ENCODE measurements at regions not wholly inside any gene's neighbourhood (a gene's known extent, or its start where the extent isn't known, plus 50 kb on each side); places are given as distances from the start of the nearest gene placed in this dataset.

DNA sequence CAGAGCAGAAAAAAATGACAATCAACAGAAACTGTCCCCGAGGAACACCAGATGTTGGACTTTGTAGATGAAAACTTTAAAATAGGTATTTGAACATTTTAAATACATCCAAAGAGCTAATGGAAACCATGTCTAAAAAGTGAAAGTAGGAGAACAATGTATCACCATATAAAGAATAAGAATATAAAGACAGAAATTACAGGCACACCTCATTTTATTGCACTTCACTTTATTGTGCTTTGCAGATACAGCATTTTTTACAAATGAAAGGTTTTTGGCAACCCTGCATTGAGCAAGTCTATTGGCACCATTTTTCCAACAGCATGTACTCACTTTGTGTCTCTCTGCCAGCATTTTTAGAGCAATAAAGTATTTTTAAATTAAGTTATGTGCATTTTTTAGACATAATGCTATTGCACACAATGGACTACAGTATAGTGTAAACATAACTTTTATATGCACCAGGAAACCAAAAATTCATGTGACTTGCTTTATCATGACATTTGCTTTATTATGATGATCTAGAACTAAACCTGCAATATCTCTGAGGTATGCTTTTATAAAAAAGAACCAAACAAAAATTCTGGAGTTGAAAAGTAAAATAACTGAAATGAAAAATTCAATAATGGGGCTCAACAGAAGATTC, 212.4 kb upstream of the CASK start:
- POLR2A ChIA-PET (ENCODE audit: low non-redundant PET): no interaction called here
- no peak overlapping the region for H3K27ac ChIP-seq (ENCODE audit: low read depth, low read length, poor library complexity, severe bottlenecking)
- CTCF ChIA-PET: no interaction called here
- intact Hi-C loops (cut with micrococcal nuclease; ENCODE audit: unreplicated experiment): no loop called here
- TF ChIP-seq EZH2 (IDR thresholded peaks at IDR 0.05; ENCODE audit: borderline replicate concordance, low read depth, low read length, poor library complexity, severe bottlenecking): no peak
- TF ChIP-seq, protein P1, sequence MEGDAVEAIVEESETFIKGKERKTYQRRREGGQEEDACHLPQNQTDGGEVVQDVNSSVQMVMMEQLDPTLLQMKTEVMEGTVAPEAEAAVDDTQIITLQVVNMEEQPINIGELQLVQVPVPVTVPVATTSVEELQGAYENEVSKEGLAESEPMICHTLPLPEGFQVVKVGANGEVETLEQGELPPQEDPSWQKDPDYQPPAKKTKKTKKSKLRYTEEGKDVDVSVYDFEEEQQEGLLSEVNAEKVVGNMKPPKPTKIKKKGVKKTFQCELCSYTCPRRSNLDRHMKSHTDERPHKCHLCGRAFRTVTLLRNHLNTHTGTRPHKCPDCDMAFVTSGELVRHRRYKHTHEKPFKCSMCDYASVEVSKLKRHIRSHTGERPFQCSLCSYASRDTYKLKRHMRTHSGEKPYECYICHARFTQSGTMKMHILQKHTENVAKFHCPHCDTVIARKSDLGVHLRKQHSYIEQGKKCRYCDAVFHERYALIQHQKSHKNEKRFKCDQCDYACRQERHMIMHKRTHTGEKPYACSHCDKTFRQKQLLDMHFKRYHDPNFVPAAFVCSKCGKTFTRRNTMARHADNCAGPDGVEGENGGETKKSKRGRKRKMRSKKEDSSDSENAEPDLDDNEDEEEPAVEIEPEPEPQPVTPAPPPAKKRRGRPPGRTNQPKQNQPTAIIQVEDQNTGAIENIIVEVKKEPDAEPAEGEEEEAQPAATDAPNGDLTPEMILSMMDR (conservative IDR thresholded peaks at IDR 0.05; ENCODE audit: low read depth, low read length): no peak
- H3K4me3 ChIP-seq (ENCODE audit: low read depth, low read length, poor library complexity, severe bottlenecking): no peak overlapping the region
- no peaks in the 10 kb centered on the region for H3K9me3 ChIP-seq (ENCODE audit: low read depth, low read length, poor library complexity, severe bottlenecking)
- H3K36me3 ChIP-seq (ENCODE audit: insufficient read depth, low read length, poor library complexity, severe bottlenecking): no peaks in the 10 kb centered on the region
- BruUV-seq (replicated peaks): no TSS peak
- no peaks in the 10 kb centered on the region for H3K27me3 ChIP-seq (replicated peaks; ENCODE audit: insufficient read depth, low read depth, low read length, poor library complexity)
- H3K4me1 ChIP-seq (ENCODE audit: insufficient read depth, low read length, poor library complexity, severe bottlenecking): no peaks in the 10 kb centered on the region
- no peak for DNase-seq (ENCODE audit: low spot score)

DNA sequence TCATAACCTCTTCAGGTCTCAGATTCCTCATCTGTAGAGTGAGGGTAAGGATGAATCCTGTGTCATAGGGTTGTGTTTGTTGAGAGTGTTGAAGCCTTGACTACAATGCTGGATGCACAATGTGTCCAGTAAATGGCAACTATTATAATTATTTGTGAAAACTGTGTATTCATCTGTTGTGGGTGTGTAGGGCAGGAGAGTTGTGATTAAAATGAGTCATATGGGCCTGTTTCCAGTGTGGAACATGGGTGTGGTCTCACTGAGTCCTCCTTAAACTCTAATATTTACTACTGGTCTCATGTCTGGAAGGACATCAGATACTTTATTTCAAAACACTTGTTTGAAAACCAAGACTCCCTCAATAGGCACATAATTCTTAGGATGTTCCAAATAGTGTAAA, 208.5 kb upstream of the CASK start:
- no peaks in the 10 kb centered on the region for H3K9me3 ChIP-seq (ENCODE audit: low read depth, low read length, poor library complexity, severe bottlenecking)
- no TSS peak for BruUV-seq (replicated peaks)
- no peaks in the 10 kb centered on the region for H3K4me1 ChIP-seq (ENCODE audit: insufficient read depth, low read length, poor library complexity, severe bottlenecking)
- no peak overlapping the region for H3K4me3 ChIP-seq (ENCODE audit: low read depth, low read length, poor library complexity, severe bottlenecking)
- intact Hi-C loops (cut with micrococcal nuclease; ENCODE audit: unreplicated experiment): no loop called here
- ChIA-PET CTCF (no interaction called here), POLR2A (ENCODE audit: low non-redundant PET) (no interaction called here)
- TF ChIP-seq, protein P1 (conservative IDR thresholded peaks at IDR 0.05; ENCODE audit: low read depth, low read length): no peak
- TF ChIP-seq EZH2 (IDR thresholded peaks at IDR 0.05; ENCODE audit: borderline replicate concordance, low read depth, low read length, poor library complexity, severe bottlenecking): no peak
- no peak for DNase-seq (ENCODE audit: low spot score)
- H3K36me3 ChIP-seq (ENCODE audit: insufficient read depth, low read length, poor library complexity, severe bottlenecking): no peaks in the 10 kb centered on the region
- no peak overlapping the region for H3K27ac ChIP-seq (ENCODE audit: low read depth, low read length, poor library complexity, severe bottlenecking)
- H3K27me3 ChIP-seq (replicated peaks; ENCODE audit: insufficient read depth, low read depth, low read length, poor library complexity): no peaks in the 10 kb centered on the region

DNA sequence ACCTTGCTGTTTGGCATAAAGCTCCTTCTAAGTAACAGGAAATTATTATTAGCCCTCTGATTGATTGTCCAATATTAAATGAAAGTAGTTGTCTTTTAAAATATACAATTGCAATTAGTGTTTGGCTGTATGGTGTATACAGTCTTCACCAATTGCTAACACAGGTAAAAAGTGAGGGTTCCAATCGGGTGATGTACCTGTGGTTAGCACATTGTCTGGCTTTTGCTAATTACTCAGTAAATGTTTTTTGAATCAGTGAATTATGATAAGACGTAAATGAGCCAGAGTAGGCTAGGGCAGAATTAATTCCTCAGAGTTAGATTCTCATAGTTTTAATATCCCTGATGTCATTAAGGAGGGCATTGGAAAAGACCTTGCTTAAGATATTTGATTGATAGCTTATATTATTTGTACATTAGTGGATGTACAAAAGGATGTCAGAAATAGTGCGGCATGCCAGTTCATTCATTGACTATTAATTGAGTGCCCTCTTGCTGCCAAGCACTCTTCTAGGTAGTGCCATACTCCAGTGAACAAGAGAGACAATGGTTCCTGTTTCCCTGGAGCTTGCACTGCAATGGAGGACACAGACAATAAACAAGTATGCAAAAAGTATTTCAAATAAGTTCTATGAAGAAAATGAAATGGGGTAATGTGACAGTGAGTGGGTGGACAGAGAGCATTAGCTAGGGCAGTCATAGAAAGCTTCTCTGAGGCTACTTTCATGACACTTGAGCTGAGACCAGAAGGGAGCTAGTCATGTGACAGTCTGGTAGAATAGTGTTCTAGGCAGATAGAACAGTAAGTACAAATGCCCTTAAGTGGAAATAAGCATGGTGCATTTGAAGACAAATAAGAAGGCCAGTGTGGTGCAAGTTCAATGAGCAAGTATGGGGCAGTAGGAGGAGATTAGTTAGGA, 205.9 kb upstream of the CASK start:
- intact Hi-C loops (cut with micrococcal nuclease; ENCODE audit: unreplicated experiment): no loop called here
- CTCF ChIA-PET: no interaction called here
- POLR2A ChIA-PET (ENCODE audit: low non-redundant PET): no interaction called here
- BruUV-seq (replicated peaks): no TSS peak
- Histone ChIP-seq H3K36me3 (ENCODE audit: insufficient read depth, low read length, poor library complexity, severe bottlenecking) (no peaks in the 10 kb centered on the region), H3K4me1 (ENCODE audit: insufficient read depth, low read length, poor library complexity, severe bottlenecking) (no peaks in the 10 kb centered on the region), H3K27ac (ENCODE audit: low read depth, low read length, poor library complexity, severe bottlenecking) (no peak overlapping the region), H3K4me3 (ENCODE audit: low read depth, low read length, poor library complexity, severe bottlenecking) (no peak overlapping the region), H3K9me3 (ENCODE audit: low read depth, low read length, poor library complexity, severe bottlenecking) (no peaks in the 10 kb centered on the region), H3K27me3 (replicated peaks; ENCODE audit: insufficient read depth, low read depth, low read length, poor library complexity) (no peaks in the 10 kb centered on the region)
- no peak for DNase-seq (ENCODE audit: low spot score)
- TF ChIP-seq EZH2 (IDR thresholded peaks at IDR 0.05; ENCODE audit: borderline replicate concordance, low read depth, low read length, poor library complexity, severe bottlenecking): no peak
- TF ChIP-seq, protein P1 (conservative IDR thresholded peaks at IDR 0.05; ENCODE audit: low read depth, low read length): no peak

All from A673 (cell line).